Mesenchymal stem cell (in vitro differentiated cells and primary cell): ENCODE measurements at regions not wholly inside any gene's neighbourhood (a gene's known extent, or its start where the extent isn't known, plus 50 kb on each side); places are given as distances from the start of the nearest gene placed in this dataset.
"Not testable (repeated sequence)": the region's sequence is repeated elsewhere in the genome, so short reads cannot be mapped to it uniquely, and the experiment has no call there.

Experiments used
- DNase-seq: peaks from one replicate; pipeline ENCODE4 v3.0.0-alpha.2; 2013
- H2AFZ ChIP-seq: one replicate; pipeline ENCODE4 v1.6.1; 2013; ENCODE audit warnings: low read depth, mild to moderate bottlenecking, control low read depth, inconsistent platforms, low read length, moderate library complexity
- H2AK5ac ChIP-seq: 2 replicates; pipeline ENCODE4 v1.6.1; 2013; ENCODE audit warnings: low read length, moderate library complexity, mild to moderate bottlenecking, inconsistent platforms; ENCODE audit not compliant: severe bottlenecking
- H2BK120ac ChIP-seq: one replicate; pipeline ENCODE4 v1.6.1; 2013; ENCODE audit warnings: low read depth, mild to moderate bottlenecking, inconsistent platforms, low read length, moderate library complexity
- H2BK12ac ChIP-seq, 2 experiments: one replicate each; pipeline ENCODE4 v1.6.1; 2013; ENCODE audit warnings: inconsistent platforms in 2 of 2, low read length in 2 of 2, mild to moderate bottlenecking in 2 of 2, moderate library complexity in 2 of 2, control low read depth in 1 of 2
- H2BK15ac ChIP-seq: one replicate; pipeline ENCODE4 v1.6.1; 2013; ENCODE audit warnings: mild to moderate bottlenecking, low read depth, inconsistent platforms; ENCODE audit not compliant: poor library complexity, severe bottlenecking
- H2BK5ac ChIP-seq: 2 replicates; pipeline ENCODE4 v1.6.1; 2013; ENCODE audit warnings: low read depth, mild to moderate bottlenecking, low read length, control low read depth, inconsistent platforms; ENCODE audit not compliant: poor library complexity, severe bottlenecking
- H3K14ac ChIP-seq, 2 experiments: one replicate each; pipeline ENCODE4 v1.6.1; 2013; ENCODE audit warnings: inconsistent platforms in 2 of 2, low read length in 2 of 2, control low read depth in 1 of 2, mild to moderate bottlenecking in 1 of 2, moderate library complexity in 1 of 2
- H3K18ac ChIP-seq, 2 experiments: one replicate each; pipeline ENCODE4 v1.6.1; 2013; ENCODE audit warnings: inconsistent platforms in 2 of 2, low read length in 2 of 2, control low read depth in 1 of 2, low read depth in 1 of 2, mild to moderate bottlenecking in 1 of 2
- H3K23ac ChIP-seq, 2 experiments: one replicate each; pipeline ENCODE4 v1.6.1; 2013; ENCODE audit warnings: inconsistent platforms in 2 of 2, low read length in 2 of 2, mild to moderate bottlenecking in 2 of 2, moderate library complexity in 2 of 2, control low read depth in 1 of 2
- H3K27ac ChIP-seq: 2 replicates; pipeline ENCODE4 v1.5.1; 2013; ENCODE audit warnings: mild to moderate bottlenecking, moderate library complexity, low read length, control low read depth, inconsistent platforms; ENCODE audit not compliant: poor library complexity, severe bottlenecking
- H3K27me3 ChIP-seq, 2 experiments: 2 replicates each; pipeline versions ENCODE4 v1.6.1 to v1.7.0; 2013; ENCODE audit warnings: low read length in 2 of 2, mild to moderate bottlenecking in 2 of 2, moderate library complexity in 2 of 2, control low read depth in 1 of 2, inconsistent platforms in 1 of 2; ENCODE audit not compliant: control insufficient read depth in 1 of 2, insufficient read depth in 1 of 2
- H3K36me3 ChIP-seq, 2 experiments: 2 replicates each; pipeline versions ENCODE4 v1.6.1 to v1.7.0; 2013; ENCODE audit warnings: low read length in 2 of 2, control low read depth in 1 of 2, inconsistent platforms in 1 of 2, low read depth in 1 of 2, mild to moderate bottlenecking in 1 of 2; ENCODE audit not compliant: insufficient read depth in 2 of 2, control insufficient read depth in 1 of 2
- H3K4ac ChIP-seq, 2 experiments: one replicate each; pipeline ENCODE4 v1.6.1; 2013; ENCODE audit warnings: inconsistent platforms in 2 of 2, low read length in 2 of 2, mild to moderate bottlenecking in 2 of 2, moderate library complexity in 2 of 2, control low read depth in 1 of 2, low read depth in 1 of 2
- H3K4me1 ChIP-seq: 2 replicates; pipeline ENCODE4 v1.6.1; 2013; ENCODE audit warnings: low read depth, low read length, control low read depth; ENCODE audit not compliant: control insufficient read depth, insufficient read depth
- H3K4me2 ChIP-seq: 2 replicates; pipeline ENCODE4 v1.6.1; 2013; ENCODE audit warnings: low read length, mild to moderate bottlenecking, inconsistent platforms; ENCODE audit not compliant: poor library complexity, severe bottlenecking
- H3K4me3 ChIP-seq, 2 experiments: 2 replicates each; pipeline versions ENCODE4 v1.5.1 to v1.7.0; 2013; ENCODE audit warnings: low read length in 2 of 2, mild to moderate bottlenecking in 2 of 2, control low read depth in 1 of 2, low read depth in 1 of 2; ENCODE audit not compliant: insufficient read depth in 1 of 2
- H3K79me1 ChIP-seq: replicated peaks from 2 replicates; pipeline ENCODE4 v1.6.1; 2013; ENCODE audit warnings: mild to moderate bottlenecking, control low read depth, low read length, inconsistent platforms; ENCODE audit not compliant: poor library complexity, severe bottlenecking
- H3K9ac ChIP-seq: 2 replicates; pipeline ENCODE4 v1.7.0; 2013; ENCODE audit warnings: mild to moderate bottlenecking, low read length, moderate library complexity
- H3K9me3 ChIP-seq: 2 replicates; pipeline ENCODE4 v1.7.0; 2013; ENCODE audit warnings: mild to moderate bottlenecking, low read length; ENCODE audit not compliant: control insufficient read depth
- H4K8ac ChIP-seq: one replicate; pipeline ENCODE4 v1.6.1; 2013; ENCODE audit warnings: inconsistent platforms, mild to moderate bottlenecking, low read length, moderate library complexity
- H4K91ac ChIP-seq: one replicate; pipeline ENCODE4 v1.6.1; 2013; ENCODE audit warnings: mild to moderate bottlenecking, low read length, inconsistent platforms
- WGBS: methylation state at CpG from one replicate; pipeline ENCODE4 v1.1.7; 2013; ENCODE audit warnings: mixed read lengths; 5-methylcytosine and 5-hydroxymethylcytosine counted together

- DNase-seq: no peak
- no peak overlapping the region for H3K27ac ChIP-seq
These were observed 529.8 kb downstream of the DMRTA1 start for GRCh38 chr9:22976454-22976853.

GRCh38 chr9:22980429-22980828 is 533.8 kb downstream of the DMRTA1 start:
- H3K14ac ChIP-seq, H3K4ac ChIP-seq, DNase-seq, H4K91ac ChIP-seq, H2BK5ac ChIP-seq, H2AK5ac ChIP-seq, H3K79me1 ChIP-seq, H3K4me3 ChIP-seq, H3K18ac ChIP-seq, H3K4me1 ChIP-seq, H2AFZ ChIP-seq, H3K9me3 ChIP-seq, H4K8ac ChIP-seq, H3K36me3 ChIP-seq, H3K4me2 ChIP-seq, H3K27ac ChIP-seq, H2BK120ac ChIP-seq, H3K9ac ChIP-seq, H3K27me3 ChIP-seq, H2BK12ac ChIP-seq, H2BK15ac ChIP-seq, H3K23ac ChIP-seq: not testable (repeated sequence)
- WGBS: 95% methylated on average over 9 of the region's 13 CpGs

More at GRCh38 chr9:22976454-22976853, 529.8 kb downstream of the DMRTA1 start:
- no peaks in the 10 kb centered on the region for H3K36me3 ChIP-seq
- no peak overlapping the region for H3K18ac ChIP-seq
- no peak overlapping the region for H2BK15ac ChIP-seq
- H3K4me3 ChIP-seq: peak overlapping the region in 1 of 2 experiments; percentile 12
- no peak overlapping the region for H2AK5ac ChIP-seq
- no peak overlapping the region for H4K91ac ChIP-seq
- no peak overlapping the region for H2AFZ ChIP-seq
- peak overlapping the region; percentile 26 for H3K9ac ChIP-seq
- H3K9me3 ChIP-seq: no peaks in the 10 kb centered on the region
- H3K4ac ChIP-seq: no peak overlapping the region
- no peak overlapping the region for H3K23ac ChIP-seq
- H2BK5ac ChIP-seq: no peak overlapping the region
- no peaks in the 10 kb centered on the region for H3K79me1 ChIP-seq
- H2BK12ac ChIP-seq: no peak overlapping the region
- H3K14ac ChIP-seq: no peak overlapping the region
- no peaks in the 10 kb centered on the region for H3K4me1 ChIP-seq
- no peaks in the 10 kb centered on the region for H3K27me3 ChIP-seq
- no CpG with 5 or more reads among the region's 1 CpG for WGBS
- H4K8ac ChIP-seq: no peak overlapping the region
- no peak overlapping the region for H2BK120ac ChIP-seq
- H3K4me2 ChIP-seq: no peak overlapping the region

GRCh38 chr9:22986556-22986955 is 539.9 kb downstream of the DMRTA1 start:
- no peak overlapping the region for H3K4me2 ChIP-seq
- 79% methylated on average over 3 of the region's 3 CpGs for whole genome bisulfite sequencing
- no peak overlapping the region for H3K14ac ChIP-seq
- no peak overlapping the region for H3K9ac ChIP-seq
- H3K4me1 ChIP-seq: no peaks in the 10 kb centered on the region
- H3K79me1 ChIP-seq: no peaks in the 10 kb centered on the region
- no peak overlapping the region for H2BK5ac ChIP-seq
- no peak overlapping the region for H3K23ac ChIP-seq
- H3K27me3 ChIP-seq: no peaks in the 10 kb centered on the region
- no peak overlapping the region for H3K27ac ChIP-seq
- H4K8ac ChIP-seq: no peak overlapping the region
- no peak for DNase-seq
- no peak overlapping the region for H4K91ac ChIP-seq
- H2BK15ac ChIP-seq: no peak overlapping the region
- H2AK5ac ChIP-seq: no peak overlapping the region
- no peak overlapping the region for H2AFZ ChIP-seq
- no peak overlapping the region for H3K4me3 ChIP-seq
- H3K36me3 ChIP-seq: no peaks in the 10 kb centered on the region
- no peak overlapping the region for H3K18ac ChIP-seq
- no peak overlapping the region for H2BK120ac ChIP-seq
- no peaks in the 10 kb centered on the region for H3K9me3 ChIP-seq
- no peak overlapping the region for H2BK12ac ChIP-seq
- no peak overlapping the region for H3K4ac ChIP-seq

GRCh38 chr9:22990349-22990748 is 543.7 kb downstream of the DMRTA1 start:
- Histone ChIP-seq H3K4me2 (no peak overlapping the region), H2AFZ (no peak overlapping the region), H2BK12ac (no peak overlapping the region), H3K23ac (no peak overlapping the region), H2BK120ac (no peak overlapping the region), H2AK5ac (no peak overlapping the region), H3K14ac (no peak overlapping the region), H3K9ac (no peak overlapping the region), H3K27me3 (no peaks in the 10 kb centered on the region), H4K91ac (no peak overlapping the region), H3K4ac (no peak overlapping the region), H3K27ac (no peak overlapping the region), H3K36me3 (no peaks in the 10 kb centered on the region), H3K79me1 (no peaks in the 10 kb centered on the region), H3K4me3 (no peak overlapping the region), H4K8ac (no peak overlapping the region), H3K4me1 (no peaks in the 10 kb centered on the region), H3K9me3 (peaks cover 2% of the 10 kb centered on the region), H3K18ac (no peak overlapping the region), H2BK5ac (no peak overlapping the region), H2BK15ac (no peak overlapping the region)
- 73% methylated on average over 4 of the region's 4 CpGs for WGBS
- DNase-seq: no peak
